Activated effector memory CD4-positive, alpha-beta T cell treated with Interleukin-2 at 50 U/mL for 16 hours (primary cell): ENCODE measurements at regions not wholly inside any gene's neighbourhood (a gene's known extent, or its start where the extent isn't known, plus 50 kb on each side); places are given as distances from the start of the nearest gene placed in this dataset.

Source experiments
- DNase-seq: peaks from one replicate; pipeline ENCODE4 v3.0.0-alpha.2; 2020

DNA sequence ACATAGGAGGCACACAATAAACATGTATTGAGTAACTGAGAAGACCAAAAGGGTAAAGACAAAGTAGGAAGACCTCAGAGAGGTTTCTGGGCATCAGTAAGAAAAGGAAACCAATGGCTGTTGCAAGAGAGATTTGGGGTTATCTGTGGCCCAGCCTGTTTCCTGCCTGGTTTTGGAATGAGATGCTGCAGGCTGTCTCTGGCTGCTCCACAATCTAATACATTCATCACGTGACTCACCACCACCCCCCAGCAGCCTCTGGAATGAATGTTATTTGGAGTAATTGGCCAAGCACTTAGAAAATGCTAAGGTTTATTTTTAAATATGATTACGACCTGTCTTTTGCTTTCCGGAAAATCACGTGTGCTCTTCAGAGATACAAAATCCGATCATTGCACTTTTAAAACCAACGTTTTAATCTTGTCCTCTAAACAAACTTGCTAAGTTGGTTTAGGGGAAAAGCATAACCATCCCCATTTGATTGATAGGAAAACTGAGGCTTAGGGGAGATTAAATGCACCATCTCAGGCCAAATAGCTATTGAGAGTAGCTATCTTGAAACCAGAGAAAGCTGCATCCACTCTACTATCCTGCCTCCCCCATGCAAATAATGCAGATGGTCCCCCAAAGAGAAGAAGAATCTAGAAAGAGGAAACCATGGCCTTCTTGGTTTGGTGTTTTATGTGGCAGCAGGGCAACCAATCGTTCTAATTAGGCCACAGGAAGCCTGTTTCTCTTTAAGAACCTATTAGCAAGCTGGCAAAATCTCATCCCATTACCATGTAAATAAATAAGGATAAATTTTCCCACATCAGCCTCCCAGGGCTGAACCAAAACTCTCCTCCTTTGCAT lies 151.8 kb upstream of the ADRA1B start:
- DNase-seq: no peak

DNA sequence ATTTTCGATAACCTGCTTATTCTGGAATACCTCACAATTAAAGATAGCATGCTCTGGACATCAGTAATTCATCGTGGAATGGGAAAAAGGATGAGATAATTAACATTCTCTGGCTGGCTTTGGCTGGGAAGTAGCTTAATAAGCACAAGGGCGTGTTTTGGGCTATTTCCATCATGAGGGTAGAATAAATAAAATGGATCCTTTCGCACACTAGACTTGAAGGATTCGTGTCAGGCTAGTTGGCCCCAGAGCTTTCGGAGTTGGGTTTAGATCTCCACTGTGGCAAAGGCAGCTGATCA lies 151.2 kb upstream of the ADRA1B start:
- DNase-seq: no peak

DNA sequence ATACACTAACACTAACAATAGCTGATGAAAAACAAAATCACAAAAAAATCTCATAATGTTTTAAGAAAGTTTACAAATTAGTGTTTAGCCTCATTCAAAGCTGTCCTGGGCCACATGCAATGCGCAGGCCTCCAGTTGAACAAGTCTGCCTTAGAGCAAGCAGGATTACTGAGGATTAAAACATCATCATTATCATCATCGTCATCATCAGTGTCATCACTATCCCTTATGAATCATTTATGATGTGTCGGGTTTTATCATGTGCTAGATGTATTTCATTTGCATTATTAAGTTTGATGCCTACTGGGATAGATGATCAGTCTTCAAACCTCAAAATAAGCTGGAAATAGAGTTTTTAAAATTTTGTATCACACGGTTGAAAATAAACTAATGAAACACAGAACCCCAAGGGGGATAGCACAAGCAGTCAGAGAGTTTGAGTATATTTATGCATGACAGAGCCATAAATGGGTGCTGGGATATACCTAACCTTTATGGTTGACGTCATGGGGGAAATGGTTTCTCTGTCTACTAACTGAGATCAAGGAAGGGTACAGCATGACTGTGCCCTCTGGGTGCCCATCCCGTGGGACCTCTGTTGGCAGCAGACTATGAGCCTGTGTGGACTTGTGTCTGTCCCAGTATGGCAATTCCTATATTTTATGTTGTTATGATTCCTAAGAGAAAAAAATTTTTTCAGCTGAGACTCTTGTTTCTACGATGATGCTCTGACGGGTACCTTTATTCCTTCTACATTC lies 150.3 kb upstream of the ADRA1B start:
- DNase-seq: no peak

DNA sequence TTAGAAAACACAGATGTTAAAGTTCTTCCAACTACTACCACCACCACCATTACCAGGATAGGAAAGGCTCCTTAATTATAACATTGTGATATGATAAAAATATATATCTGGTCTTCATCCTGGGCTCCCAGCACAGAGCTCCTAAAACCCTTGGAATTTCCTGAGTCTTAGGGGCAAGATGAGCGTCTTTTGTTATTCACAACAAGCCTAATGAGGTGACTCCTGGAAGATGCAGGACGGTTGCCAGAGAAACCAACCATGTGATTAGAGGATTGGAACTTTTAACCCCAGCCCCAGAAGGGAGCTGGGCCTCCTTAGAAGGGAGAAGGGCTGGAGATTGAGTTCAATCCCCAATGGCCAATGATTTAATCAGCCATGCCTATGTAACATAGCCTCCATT lies 148.0 kb upstream of the ADRA1B start:
- DNase-seq: no peak

DNA sequence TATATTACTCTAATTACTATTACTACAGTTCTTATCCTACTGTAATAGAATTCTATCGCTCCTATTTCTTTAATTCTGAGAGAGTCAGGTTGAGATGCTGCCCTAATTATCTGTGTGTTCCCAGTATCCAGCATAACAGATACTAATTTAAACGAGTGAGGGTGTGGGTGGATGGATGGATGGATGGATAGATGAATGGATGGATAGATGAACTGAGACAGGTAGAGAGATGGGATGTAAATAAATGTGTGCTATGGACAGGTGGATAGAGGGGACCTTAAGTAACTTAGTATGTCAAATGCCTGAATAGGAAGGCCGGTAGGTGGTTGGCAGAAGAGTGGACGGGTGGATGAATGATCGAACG lies 143.6 kb upstream of the ADRA1B start:
- DNase-seq: no peak

DNA sequence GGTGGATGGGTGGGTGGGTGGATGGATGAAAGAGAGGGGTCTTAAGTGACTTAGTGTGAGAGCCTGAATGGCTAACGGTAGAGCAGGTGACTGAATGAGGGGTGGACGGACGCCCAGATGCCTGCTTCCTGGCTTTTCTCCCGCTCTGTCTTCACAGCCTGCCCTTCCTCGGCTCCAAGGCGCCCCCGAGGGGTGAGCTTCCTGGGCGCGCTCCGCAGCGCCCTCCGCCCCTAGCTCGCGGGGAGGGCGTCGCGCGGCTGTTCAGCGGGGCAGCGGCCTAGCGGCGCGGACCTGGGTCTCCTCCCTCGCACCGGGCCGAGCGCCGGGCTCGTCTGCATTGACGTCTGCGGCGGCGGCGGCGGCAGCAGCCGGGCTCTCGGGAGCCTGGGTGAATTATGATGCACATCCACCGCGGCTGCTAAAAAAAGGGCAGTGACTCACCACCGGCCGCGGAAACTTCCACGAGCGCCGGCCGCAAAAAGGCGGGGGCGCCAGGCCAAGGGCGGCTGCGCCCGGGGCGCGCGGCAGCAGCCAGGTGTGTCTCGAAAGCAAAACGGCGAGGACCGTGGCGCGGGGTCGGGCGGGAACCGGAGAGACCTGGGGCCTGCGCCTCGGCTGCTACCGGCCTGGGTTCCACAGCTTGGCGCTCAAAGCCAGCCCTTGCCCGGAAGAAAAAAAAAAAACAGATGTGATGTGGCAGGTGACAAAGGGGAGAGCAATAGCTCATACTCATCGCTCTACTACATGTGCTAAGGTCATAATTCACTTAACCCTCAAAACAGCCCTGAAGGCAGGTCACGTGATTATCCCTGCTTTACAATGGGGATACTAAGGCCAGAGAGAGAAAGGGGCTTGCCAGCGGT lies 143.0 kb upstream of the ADRA1B start:
- DNase-seq: peak; percentile 52

DNA sequence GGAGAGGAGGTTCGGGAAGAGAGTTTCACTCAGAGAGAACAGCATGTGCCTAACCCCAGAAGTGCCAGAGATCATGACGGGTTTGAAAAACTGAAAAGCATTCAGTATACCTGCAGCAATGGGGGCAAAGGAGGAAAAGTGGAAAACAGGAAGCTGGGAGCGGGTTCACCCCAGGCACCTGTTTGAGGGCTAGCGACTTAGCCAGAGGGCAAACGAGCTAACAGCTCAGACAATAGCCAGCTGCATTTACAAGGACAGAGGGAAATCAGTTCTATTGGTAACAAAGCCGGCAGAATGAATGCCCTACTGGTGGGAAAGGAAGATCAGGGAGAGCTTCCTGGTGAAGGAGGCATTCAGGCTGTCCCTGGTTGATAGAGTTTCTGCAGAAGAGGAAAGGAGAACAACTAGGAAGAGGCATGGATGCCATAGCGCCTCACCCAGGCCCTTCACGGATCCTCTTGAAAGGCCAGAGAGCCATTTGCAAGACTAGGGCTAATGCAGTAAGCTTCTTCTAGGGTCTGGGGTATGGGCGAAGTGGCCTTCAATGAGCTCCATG lies 141.7 kb upstream of the ADRA1B start:
- no peak for DNase-seq

DNA sequence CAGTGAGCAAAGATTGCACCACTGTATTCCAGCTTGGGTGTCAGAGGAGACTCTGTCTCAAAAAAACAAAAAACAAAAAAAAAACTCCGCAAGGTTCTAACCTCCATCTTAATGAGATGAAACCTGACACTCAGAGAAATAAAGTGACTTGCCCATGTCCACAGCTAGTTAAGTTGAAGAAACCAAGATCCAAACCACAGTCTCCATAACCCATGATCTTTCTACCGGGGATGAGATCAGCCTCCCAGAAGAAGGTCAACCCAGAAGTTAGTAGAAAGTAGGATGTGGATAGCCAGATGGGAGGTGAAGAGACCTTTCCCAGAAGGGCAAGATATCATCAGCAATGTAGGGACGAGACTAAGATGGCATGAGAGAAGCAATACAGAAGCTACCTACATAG lies 140.4 kb upstream of the ADRA1B start:
- no peak for DNase-seq

DNA sequence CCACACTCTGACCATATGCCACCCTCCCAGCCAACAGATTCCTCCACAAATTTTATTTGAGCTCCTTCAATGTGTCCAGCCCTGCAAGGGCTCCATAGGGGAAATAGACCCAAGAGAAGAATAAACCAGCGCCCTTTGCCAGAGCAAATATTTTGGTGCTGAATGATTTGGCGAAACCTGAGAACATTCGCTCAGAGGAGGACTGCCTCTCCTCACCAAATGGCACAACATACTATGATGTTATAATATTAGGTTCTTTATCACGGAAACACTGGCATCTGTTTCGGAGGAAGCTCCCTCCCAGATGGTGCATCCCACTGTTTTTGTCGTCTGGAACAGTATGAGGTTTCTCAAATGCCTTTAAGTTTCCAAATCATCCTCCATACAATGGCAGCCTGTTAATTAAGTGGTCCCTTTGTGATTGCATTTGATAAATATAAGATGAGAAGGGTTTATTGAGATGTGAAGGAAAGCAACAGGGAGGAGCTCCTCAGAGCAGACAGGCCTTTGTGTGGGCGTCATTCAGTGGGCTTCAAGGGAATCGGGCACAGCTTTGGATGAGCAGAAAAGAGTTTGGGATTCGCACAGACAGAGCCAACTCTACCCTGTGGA lies 139.1 kb upstream of the ADRA1B start:
- no peak for DNase-seq

DNA sequence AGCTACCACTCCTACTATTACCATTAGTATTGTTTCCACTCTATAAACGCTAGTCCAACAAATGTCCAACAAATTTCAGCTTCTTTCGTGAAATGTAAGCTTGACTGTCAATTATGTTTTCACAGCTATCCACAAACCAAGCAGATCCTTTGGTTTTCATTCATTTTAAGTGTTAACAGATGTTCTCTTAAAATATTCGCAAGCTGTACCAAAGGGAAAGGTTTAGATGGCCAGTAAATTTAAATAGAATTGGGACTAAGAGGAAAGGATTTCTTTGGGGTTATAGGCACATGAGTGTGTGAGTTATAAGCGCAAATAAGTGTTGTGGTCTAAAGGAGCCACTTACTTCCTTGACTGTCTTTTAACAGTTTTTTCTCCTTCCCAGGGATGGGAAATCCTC lies 136.8 kb upstream of the ADRA1B start:
- DNase-seq: no peak

DNA sequence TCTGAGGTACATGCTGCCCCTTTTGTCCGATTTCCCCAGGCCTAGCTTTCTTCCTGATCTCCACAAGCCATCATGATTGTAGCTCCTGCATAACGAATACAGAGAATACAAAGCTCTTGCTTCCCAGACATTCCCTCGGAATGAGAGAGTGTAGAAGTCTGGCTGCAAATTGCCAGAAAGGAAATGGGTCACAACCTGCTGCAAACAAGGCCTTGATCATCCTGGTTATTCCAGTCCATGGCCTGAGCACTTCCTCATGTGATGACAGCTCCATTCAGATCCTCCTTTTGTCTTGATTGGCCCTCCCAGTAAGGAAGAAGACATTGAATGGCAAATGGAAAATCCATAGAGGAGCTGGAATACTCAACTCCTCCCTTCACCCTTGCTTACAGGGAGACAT lies 136.0 kb upstream of the ADRA1B start:
- DNase-seq: no peak

DNA sequence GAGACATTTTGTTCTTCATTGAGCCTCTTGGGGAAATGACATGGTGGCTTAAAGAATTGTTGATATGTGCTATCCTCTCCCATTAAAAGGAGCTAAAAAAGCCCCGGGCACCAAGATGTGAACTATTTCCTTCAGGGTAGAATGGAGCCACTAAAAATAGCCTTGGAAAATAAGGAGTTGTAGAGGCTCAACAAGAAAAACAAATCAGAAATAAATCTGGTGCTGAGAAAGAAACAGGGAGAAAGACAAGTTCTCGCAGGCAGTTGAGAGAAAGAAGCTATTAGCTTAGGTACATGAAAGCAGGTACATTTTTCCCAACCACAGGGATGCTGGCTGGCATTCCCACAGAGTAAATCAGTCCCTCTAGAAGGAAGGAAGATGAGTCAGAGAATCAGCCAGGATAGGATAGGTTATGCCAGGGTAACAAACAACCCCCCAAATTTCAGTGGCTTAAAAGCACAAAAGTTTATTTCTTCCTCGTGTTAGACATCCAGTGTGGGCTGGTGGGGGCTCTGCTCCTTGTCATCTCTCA lies 134.6 kb upstream of the ADRA1B start:
- no peak for DNase-seq

DNA sequence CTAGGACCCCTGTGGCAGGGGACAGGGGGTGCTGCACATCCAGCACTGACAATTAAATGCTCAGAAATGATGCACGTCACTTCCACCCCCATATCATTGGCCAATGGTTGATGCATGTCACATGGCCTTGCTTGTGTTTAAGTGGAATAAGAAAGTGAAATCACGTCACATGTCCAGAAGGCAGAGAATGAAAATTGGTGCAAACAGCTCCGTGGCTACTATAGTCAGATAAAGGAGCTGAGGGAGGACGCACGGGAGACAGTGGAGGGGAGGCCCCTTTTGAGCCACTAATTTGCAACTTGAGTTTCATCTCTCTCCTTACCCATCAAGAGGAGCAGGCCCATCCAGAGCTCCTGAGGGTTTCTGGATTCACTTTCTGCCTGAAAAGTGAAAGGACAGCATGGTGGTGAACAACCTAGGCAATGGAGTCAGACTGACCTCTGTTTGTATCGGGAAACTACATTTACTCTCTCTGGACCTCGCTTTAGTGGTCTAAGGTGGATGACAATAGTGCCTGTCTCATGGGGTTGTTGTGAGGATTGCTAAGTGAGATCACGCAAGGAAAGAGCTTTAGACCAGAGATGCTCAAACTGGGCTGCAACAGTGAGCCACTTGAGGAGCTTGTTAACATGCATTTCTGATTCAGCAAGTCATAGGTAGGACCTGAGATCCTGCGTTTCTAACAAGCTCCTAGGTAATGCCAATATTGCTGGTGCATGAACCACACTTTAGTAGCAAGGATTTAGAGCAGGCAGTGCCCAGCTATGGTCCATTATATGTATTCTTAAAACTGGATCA lies 133.9 kb upstream of the ADRA1B start:
- no peak for DNase-seq

DNA sequence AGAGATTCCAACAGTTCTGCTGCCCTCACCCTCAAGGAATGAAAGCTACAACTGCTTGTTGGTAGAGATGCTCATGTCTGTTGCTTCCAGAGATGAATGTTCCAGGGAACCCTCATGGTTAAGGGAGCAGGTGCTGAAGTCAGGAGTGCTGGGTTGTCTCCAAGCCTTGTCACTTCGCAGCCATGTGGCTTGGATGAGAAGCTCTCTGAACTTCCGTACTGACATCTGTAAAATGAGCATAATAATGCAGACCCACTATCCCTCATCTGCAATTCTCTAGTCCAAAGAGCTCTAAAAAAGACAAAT lies 133.3 kb upstream of the ADRA1B start:
- DNase-seq: no peak

DNA sequence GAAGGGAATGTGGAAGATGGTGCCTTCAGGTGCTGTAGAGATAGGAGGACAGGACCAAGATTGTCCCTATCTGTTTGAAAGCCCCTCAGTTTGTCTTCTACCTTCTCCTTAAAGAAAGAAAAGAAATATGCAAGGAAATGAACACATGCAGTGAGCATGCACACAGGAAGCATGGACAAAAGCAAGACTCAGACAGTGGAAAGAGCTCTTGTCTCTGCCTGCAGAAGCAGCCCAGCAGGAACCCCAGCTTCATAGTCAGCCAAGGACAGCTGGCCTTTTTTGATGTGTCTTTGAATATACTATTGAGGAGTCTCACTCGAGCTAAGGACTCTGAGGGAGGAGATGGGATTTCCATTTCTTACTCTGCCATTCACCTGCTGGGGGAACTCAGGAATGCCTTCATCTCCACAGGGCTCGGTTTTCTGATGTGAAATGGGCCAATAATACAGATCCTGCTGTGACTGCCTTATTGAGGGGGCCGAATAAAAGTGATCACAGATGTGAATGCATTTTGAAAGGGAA lies 132.5 kb upstream of the ADRA1B start:
- DNase-seq: no peak

DNA sequence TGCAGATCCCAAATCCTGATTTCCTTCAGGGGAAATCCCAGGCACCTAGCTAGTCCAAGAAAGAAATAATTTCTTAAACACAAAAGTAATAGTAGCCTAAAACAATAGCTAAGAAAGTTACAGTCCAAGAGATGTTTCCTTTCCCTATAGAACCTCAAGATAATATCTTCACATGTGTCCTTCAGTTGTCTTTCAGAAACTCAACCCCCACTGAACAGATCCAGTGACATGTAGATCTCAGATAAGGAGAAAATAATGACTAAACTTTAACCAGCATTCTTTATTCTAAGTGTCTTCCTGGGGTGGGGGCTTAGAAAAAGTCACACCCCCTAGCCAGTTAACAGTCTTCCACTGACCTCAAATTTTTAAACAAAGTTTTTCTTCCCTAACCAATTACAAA lies 131.3 kb upstream of the ADRA1B start:
- DNase-seq: no peak

DNA sequence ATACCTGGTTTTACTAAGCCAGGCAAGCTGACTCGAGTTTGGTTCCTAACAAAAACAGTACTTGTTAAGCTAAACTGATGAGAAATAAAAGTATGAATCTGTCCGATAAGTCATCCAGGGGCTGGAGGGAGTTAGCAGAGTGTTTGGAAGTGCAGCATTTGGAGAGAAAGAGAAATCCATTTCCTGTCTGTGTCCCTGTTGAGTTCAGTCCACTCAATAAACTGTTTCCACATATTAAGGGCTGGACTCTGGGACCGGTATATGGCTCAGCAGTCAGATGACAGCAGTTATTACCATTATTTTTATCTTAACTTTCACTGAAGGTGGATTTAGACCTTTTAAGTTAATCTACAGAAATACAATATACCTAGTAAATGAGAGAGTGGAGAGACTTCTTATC lies 130.6 kb upstream of the ADRA1B start:
- DNase-seq: no peak

DNA sequence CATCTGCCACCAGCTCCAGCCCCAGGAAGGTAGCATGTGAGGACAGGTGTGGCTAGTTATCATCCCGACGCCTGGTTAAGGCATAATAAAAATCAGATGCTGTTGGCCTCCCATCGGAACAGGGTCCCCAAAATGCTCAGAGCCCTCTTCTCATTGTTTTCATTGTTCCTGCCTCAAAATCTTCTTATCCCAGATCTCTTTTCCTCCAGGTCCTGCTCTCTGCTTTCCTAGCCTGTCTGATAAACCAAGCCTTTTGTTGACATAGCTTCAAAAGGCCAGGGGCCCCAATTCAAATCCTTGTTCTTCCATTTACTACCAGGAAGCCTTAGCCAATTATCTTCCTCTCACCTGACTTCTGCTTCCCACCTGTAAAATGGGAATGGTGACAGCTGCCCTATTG lies 130.1 kb upstream of the ADRA1B start:
- no peak for DNase-seq

DNA sequence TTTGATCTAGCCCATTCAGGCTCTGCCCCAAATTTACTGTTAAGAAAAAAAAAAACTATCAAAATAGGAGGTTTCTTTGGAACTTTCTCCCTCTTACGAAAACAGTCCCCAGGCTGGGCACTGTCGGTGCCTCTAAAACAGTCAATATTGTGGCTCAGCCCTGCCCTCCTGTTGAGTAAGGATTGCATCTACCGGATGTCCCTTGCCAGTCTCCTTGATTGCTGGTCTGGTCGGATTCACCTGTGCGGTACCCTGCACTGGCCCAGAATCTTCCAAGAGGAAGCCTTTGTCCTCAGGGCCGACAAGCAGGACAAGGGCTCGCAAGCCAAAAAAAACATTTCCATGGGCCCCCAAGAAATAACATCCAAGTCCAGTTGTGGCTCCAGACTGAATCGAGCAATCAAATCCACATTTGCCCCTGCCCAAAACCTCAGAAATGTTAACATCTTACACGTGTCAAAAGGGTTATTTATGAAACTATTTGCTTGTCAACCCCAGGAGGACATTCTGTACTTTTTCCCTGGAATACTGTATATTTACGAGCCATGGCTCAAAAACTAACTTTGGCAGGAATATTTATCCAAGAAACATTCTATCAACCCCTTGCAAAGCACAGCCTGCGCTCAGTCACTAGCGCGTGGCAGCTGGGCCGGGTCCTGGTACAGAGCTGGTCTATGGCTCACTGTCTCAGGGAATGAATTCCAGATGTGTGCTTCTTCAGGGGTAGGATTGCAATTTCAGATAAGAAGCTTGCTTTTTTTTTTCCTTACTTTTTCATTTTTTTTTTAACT lies 129.2 kb upstream of the ADRA1B start:
- DNase-seq: no peak

DNA sequence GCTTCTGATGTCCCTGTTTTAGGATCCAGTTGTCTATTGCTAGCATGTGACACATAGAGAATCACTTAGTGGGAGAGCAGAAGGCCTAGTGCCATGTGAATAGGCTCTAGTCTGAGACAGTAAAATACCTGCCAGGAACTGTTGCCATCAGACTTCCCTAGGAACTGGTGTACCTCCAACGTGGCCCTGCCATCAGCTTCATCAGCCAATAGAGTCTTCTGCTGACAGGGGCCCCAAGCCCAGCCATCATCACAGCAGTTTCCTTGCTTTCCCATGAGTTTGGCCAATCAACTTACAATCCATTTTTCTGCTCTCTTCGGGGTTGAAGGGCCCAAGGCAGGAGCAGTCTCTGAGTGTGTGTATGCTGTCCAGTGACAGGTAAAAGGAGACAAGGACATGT lies 128.4 kb upstream of the ADRA1B start:
- DNase-seq: no peak

DNA sequence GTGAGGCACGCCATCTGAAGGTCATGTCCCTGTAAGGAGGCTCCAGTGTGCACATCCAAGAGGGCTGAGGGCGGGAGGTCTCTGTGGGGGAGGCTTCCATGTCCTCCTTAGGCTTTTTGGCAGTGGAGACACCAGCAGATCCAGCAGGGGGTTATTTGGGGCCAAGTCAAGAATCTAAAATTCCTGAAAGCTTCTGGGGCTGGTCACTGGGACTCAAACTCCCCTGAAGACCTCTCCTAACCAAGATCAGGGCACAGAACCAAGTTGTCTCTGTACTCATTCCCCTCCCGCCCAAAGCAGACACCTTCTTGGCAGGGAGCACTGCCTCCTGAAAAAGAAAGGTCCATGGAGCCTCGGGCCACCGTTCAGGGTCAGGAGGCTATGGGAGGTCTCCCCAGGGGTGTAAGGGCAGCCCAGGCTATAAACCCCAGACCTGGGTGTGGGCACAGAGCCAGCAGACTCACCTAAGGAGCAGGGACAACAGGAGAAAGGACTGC lies 127.4 kb upstream of the ADRA1B start:
- no peak for DNase-seq
